Fibroblast of lung (primary cell): ENCODE measurements at regions not wholly inside any gene's neighbourhood (a gene's known extent, or its start where the extent isn't known, plus 50 kb on each side); places are given as distances from the start of the nearest gene placed in this dataset.

Experiments
- DNase-seq, 2 donors: peaks; one replicate each; pipeline versions ENCODE4 v3.0.0 to v3.0.0-alpha.2; 2010; ENCODE audit warnings: low read depth in 2 of 2
- H2AFZ ChIP-seq: 2 replicates; pipeline ENCODE4 v1.5.1; 2012; ENCODE audit warnings: low read length, control low read depth, inconsistent platforms
- H3K27ac ChIP-seq: 2 replicates; pipeline ENCODE4 v1.5.1; 2011; ENCODE audit warnings: low read length, control low read depth; ENCODE audit not compliant: insufficient read depth
- H3K27me3 ChIP-seq: 2 replicates; pipeline ENCODE4 v1.5.1; 2011; ENCODE audit warnings: mild to moderate bottlenecking, low read length; ENCODE audit not compliant: control insufficient read depth, insufficient read depth
- H3K36me3 ChIP-seq: 2 replicates; pipeline ENCODE4 v1.5.1; 2011; ENCODE audit warnings: low read length; ENCODE audit not compliant: control insufficient read depth, insufficient read depth
- H3K4me1 ChIP-seq: 2 replicates; pipeline ENCODE4 v1.5.1; 2011; ENCODE audit warnings: low read length; ENCODE audit not compliant: control insufficient read depth, insufficient read depth; ENCODE audit errors: extremely low read depth
- H3K4me2 ChIP-seq: 2 replicates; pipeline ENCODE4 v1.5.1; 2011; ENCODE audit warnings: low read length, control low read depth; ENCODE audit not compliant: insufficient read depth; ENCODE audit errors: extremely low read depth
- H3K4me3 ChIP-seq, 4 experiments: fragments of 200-600 bp in 1 of 4; sonication (generic) in 1 of 4; replicated peaks in 1 of 4; 2 replicates each; pipeline ENCODE4 v1.5.1; 2011 to 2016; ENCODE audit warnings: low read length in 4 of 4, low read depth in 3 of 4, mild to moderate bottlenecking in 3 of 4, control low read depth in 2 of 4, inconsistent platforms in 1 of 4, mixed read lengths in 1 of 4; ENCODE audit not compliant: insufficient read depth in 1 of 4; ENCODE audit errors: control extremely low read depth in 1 of 4
- H3K79me2 ChIP-seq: 2 replicates; pipeline ENCODE4 v1.5.1; 2012; ENCODE audit warnings: mild to moderate bottlenecking, low read length, inconsistent platforms; ENCODE audit not compliant: control insufficient read depth, insufficient read depth
- H3K9ac ChIP-seq: 2 replicates; pipeline ENCODE4 v1.5.1; 2011; ENCODE audit warnings: mild to moderate bottlenecking, low read length, control low read depth; ENCODE audit not compliant: insufficient read depth
- H3K9me3 ChIP-seq: 2 replicates; pipeline ENCODE4 v1.5.1; 2012; ENCODE audit warnings: low read depth, low read length; ENCODE audit not compliant: control insufficient read depth, insufficient read depth
- H4K20me1 ChIP-seq: 2 replicates; pipeline ENCODE4 v1.5.1; 2011; ENCODE audit warnings: low read length; ENCODE audit not compliant: control insufficient read depth, insufficient read depth; ENCODE audit errors: extremely low read depth
- CTCF ChIP-seq, 2 donors: IDR thresholded peaks in 1 of 2; conservative IDR thresholded peaks in 1 of 2; 1 replicate in 1 of 2; 2 replicates in 1 of 2; pipeline ENCODE4 v1.5.1; 2011 to 2012; ENCODE audit warnings: low read length in 2 of 2, control low read depth in 1 of 2, inconsistent platforms in 1 of 2, low read depth in 1 of 2, mild to moderate bottlenecking in 1 of 2
- EZH2 ChIP-seq: IDR thresholded peaks from 2 replicates; pipeline ENCODE4 v1.5.1; 2012; ENCODE audit warnings: low read length, control low read depth, mild to moderate bottlenecking; ENCODE audit errors: missing control alignments

GRCh38 chr1:111556325-111557037 lies 53.0 kb upstream of the ADORA3 start:
- Histone ChIP-seq H4K20me1 (no peaks in the 10 kb centered on the region), H3K27ac (no peak overlapping the region), H3K79me2 (no peaks in the 10 kb centered on the region), H3K4me1 (peaks cover 8% of the 10 kb centered on the region), H3K27me3 (no peaks in the 10 kb centered on the region), H2AFZ (no peak overlapping the region), H3K9ac (no peak overlapping the region), H3K4me2 (no peak overlapping the region), H3K9me3 (no peaks in the 10 kb centered on the region), H3K36me3 (no peaks in the 10 kb centered on the region), H3K4me3 (no peak overlapping the region)
- TF ChIP-seq CTCF (conservative IDR thresholded peaks at IDR 0.05 in 1 of 2, IDR thresholded peaks at IDR 0.05 in 1 of 2; ENCODE audit: low read depth in 1 of 2, low read length in 2 of 2): no peak
- TF ChIP-seq EZH2: no peak
- DNase-seq: no peak

- Histone ChIP-seq H3K27ac (no peak overlapping the region), H3K9ac (no peak overlapping the region), H2AFZ (no peak overlapping the region), H3K4me1 (peaks cover 11% of the 10 kb centered on the region), H3K79me2 (no peaks in the 10 kb centered on the region), H3K4me3 (no peak overlapping the region), H3K27me3 (no peaks in the 10 kb centered on the region), H3K36me3 (no peaks in the 10 kb centered on the region), H3K9me3 (no peaks in the 10 kb centered on the region), H4K20me1 (no peaks in the 10 kb centered on the region), H3K4me2 (peak overlapping the region; percentile 40)
- peak; percentile 42 to 92 for DNase-seq
- no peak for TF ChIP-seq EZH2
- no peak for TF ChIP-seq CTCF (conservative IDR thresholded peaks at IDR 0.05 in 1 of 2, IDR thresholded peaks at IDR 0.05 in 1 of 2; ENCODE audit: low read depth in 1 of 2, low read length in 2 of 2)
Observed at GRCh38 chr1:111559736-111560279, 56.4 kb upstream of the ADORA3 start.

GRCh38 chr1:111561328-111561727 lies 57.9 kb upstream of the ADORA3 start:
- no peak for TF ChIP-seq CTCF (conservative IDR thresholded peaks at IDR 0.05 in 1 of 2, IDR thresholded peaks at IDR 0.05 in 1 of 2; ENCODE audit: low read depth in 1 of 2, low read length in 2 of 2)
- DNase-seq: no peak
- H3K36me3 ChIP-seq: no peaks in the 10 kb centered on the region
- no peak overlapping the region for H3K27ac ChIP-seq
- no peaks in the 10 kb centered on the region for H3K9me3 ChIP-seq
- no peaks in the 10 kb centered on the region for H3K27me3 ChIP-seq
- no peak overlapping the region for H3K9ac ChIP-seq
- H3K4me1 ChIP-seq: peaks cover 15% of the 10 kb centered on the region
- no peak overlapping the region for H3K4me2 ChIP-seq
- no peak overlapping the region for H3K4me3 ChIP-seq
- no peak overlapping the region for H2AFZ ChIP-seq
- no peaks in the 10 kb centered on the region for H3K79me2 ChIP-seq
- H4K20me1 ChIP-seq: no peaks in the 10 kb centered on the region
